SKM-1 treated with dmso at 0.1 percent for 144 hours (cell line): ENCODE measurements at regions not wholly inside any gene's neighbourhood (a gene's known extent, or its start where the extent isn't known, plus 50 kb on each side); places are given as distances from the start of the nearest gene placed in this dataset.

Experiments used
- DNase-seq: peaks from one replicate; lab custom pipeline; 2025; ENCODE audit not compliant: unreplicated experiment; lab: John Stamatoyannopoulos, UW

DNA sequence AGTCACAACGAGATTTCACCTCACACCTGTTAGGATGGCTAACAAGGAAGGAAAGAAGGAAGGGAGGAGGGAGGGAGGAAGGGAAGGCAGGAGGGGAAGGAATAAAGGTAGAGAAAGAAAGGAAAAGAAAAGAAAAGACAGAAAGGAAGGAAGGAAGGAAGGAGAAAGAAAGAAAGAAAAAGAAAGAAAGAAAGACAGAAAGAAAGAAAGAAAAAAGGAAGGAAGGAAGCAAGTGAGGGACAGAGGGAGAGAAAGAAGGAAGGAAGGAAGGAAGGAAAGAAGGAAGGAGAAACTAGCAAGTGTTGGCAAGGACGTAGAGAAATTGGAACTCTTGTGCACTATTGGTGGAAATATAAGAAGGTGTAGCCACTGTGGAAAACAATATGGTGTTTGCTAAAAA lies 52.2 kb downstream of the CCDC185 start:
- DNase-seq, result no peak

DNA sequence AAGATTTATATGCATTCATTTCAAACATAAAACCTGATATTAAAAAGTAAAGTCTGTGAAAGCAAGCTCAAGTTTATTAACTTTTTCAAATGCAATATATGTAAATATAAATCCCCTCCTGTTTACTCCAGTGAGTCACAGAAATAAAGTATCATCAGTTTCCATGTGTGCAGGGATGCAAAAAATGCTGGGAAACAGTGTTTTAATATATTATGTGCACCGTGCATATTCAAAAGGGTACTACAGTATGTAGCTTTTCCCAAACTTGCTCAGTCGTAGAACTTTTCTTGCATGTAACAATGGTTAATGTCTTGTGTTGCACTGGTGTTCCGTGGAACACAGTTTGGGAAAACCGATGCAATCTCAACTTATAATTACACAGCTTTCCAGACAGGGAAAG lies 60.7 kb downstream of the CCDC185 start:
- DNase-seq, result no peak

GRCh38 chr1:223454959-223455358 lies 61.7 kb downstream of the CCDC185 start:
- no peak for DNase-seq

DNA sequence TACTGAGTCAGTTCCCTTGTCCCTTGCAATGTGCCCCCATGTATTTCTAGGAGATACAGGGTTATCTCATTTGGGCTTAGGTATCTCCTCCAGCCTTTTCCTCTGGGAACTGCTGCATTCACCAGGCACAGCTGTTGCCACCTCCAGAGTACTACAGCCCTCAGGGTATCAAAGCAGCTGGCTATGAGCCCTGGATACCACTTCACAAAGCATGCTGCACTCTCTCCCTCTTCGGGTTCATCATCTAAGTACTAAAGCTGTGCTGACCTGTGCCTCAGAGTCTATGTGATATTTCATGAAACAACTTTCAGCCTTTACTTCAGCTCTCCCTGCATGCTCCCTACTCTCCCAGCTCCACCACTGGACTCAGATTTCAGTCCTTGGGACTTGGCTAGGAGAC lies 62.3 kb downstream of the CCDC185 start:
- no peak for DNase-seq

GRCh38 chr1:223456747-223457146 lies 63.5 kb downstream of the CCDC185 start:
- DNase-seq, result no peak

DNA sequence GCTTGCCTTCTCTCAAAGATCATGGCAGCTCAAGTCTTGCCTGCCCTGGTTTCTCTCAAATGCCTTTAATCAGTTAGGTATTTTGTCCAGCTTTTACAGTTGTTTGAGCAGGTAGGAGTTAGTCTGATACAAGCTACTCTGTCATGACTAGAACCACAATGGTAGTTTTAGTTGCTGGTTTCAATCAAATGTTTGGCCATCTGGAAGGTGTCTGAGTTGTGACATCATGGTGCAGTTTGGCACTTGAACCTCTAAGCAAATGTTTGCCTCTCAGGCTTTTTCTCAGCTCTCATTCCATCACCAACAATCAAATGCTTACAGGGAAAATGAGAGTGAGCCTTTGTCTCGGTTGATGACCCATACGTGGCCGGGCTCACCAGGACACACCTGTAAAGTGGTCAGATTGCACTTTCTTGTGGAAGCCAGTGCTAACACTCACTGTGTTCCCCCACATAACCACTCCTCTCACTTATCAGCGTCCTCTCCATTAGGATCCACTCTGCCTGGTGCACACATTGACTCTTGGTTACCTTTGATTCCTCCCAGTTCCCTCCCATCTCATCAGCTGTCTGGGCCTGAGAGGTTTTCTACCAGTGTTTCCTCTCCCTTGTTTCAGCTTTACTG lies 67.5 kb downstream of the CCDC185 start:
- no peak for DNase-seq

GRCh38 chr1:223462047-223462630 lies 68.9 kb downstream of the CCDC185 start:
- DNase-seq, result no peak

GRCh38 chr1:223462866-223463404 lies 69.7 kb downstream of the CCDC185 start:
- DNase-seq, result no peak

GRCh38 chr1:223466151-223466550 lies 72.9 kb downstream of the CCDC185 start:
- DNase-seq, result no peak

DNA sequence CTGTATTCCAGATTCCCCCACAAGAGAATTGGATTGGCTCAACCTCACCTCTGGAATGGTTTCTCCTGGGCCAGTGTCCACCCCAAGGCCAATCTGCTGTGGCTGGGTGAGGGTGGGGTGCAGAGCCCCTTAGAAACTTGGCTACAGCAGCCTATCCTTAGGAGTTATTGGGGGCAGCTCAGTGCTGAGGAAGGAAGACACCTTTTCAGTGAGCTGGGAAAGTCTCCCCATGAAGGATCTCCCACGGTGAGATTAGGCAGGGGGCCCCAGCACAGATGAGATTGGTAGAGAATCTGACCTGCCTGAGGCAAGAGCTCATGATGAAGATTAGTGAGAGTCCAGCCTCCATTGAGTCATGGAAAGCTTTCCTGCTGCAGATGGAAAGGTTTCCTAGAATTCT lies 78.4 kb downstream of the CCDC185 start:
- no peak for DNase-seq

- no peak for DNase-seq
Measured at GRCh38 chr1:223472057-223472456, 78.8 kb downstream of the CCDC185 start.

- DNase-seq, result no peak
Measured at GRCh38 chr1:223473601-223474344, 80.6 kb downstream of the CCDC185 start.

DNA sequence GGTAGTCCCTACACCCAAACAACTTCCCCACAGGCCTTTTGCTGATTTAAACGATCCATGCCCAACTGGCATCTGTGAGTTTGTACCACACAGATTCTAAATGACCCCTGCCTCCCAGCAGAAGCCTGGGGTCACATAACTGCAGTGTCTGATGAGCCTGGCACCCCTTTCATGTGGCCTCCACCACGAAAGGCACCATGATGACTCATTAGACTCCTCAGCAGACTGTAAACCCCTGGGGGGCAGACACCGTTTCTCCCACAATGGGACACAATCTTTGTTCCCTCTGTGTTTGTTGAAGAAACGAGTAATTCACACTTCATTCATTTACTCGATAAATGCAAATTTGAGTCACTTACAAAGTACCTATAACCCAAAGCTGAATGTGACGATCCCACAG lies 81.6 kb downstream of the CCDC185 start:
- DNase-seq, result no peak

DNA sequence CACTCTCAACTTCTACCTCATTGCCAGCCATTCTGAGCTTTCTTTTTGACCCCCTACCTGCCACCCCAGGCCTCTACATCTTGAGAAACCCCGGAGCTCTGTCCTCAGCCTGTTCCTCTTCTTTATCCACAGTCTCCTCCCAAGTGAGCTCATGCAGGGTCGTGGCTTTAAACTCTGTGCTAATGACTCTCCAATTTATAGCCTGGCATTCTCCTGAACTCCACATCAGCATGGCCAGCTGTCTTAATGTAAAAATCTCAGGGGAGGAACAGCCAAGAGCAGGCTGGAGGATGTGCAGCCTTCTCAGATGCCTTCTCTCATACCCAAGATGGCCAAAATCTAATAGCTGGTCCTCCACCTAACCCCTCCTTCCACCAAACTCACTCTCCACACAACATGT lies 84.2 kb downstream of the CCDC185 start:
- no peak for DNase-seq

- no peak for DNase-seq
Measured at GRCh38 chr1:223478606-223479005, 85.4 kb downstream of the CCDC185 start.

GRCh38 chr1:223479261-223479660 lies 86.0 kb downstream of the CCDC185 start:
- DNase-seq, result no peak

GRCh38 chr1:223479718-223480425 lies 86.7 kb downstream of the CCDC185 start:
- no peak for DNase-seq

GRCh38 chr1:223482132-223482531 lies 88.9 kb downstream of the CCDC185 start:
- no peak for DNase-seq

- peak; percentile 50 for DNase-seq
Measured at GRCh38 chr1:223482766-223483165, 89.6 kb downstream of the CCDC185 start.

- no peak for DNase-seq
Measured at GRCh38 chr1:223483511-223483910, 90.3 kb downstream of the CCDC185 start.

DNA sequence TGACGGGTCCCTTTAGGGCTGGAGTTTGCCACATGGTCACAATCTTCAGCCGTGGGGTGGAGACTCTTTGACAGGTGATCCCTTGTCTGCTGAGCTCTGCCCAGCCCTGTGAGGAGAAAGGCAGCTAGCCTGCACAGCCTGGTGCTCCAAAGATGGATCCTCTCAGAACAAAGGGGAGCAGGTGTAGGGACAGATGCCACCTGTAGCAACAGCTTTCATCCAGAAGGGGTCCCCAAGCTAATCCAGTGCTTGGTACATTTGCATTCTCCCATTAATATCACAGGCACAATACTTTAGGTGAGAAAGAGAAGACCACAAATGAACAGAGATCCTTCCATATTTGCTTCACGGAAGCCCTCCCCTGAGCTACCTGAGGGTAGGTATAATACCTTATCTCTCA lies 93.2 kb downstream of the CCDC185 start:
- no peak for DNase-seq
